ENCODE measurements at regions not wholly inside any gene's neighbourhood (a gene's known extent, or its start where the extent isn't known, plus 50 kb on each side); places are given as distances from the start of the nearest gene placed in this dataset.

DNA sequence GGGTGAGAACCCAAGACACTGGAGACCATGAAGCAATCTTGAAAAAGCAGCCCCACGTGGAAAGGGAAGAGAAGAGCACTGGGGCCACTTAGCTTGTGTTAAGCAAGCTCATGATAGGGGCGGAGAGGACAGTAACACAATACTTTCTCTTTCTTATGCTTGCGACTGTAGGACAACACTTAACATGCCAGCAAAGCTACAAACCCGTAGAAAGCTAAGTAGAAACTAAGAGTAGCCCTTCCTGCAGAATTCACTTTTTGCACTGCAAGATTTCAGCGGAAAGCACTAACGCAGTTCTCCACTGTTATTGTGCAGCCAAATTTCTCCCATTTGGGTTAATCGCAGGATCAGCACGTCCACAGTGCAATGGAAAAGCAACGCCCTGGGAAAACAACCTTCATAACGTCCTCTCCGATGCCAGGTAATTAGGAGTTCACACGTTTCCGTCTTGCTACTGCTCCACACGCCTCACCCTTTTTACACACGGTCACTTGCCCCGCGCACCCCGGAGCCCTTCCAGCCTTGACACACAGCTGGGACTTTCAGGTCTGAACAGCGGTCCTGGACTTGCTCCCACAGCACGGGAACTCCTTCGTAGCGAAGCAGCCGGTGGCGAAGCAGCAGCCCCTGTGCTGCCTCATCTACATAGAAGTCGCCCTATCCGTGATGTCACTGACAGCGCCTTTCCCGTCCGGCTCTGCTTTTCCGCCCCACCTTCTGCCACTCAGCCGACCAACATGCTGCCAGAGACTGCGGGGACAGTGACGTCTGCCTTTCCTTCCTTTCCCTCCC lies 148.6 kb downstream of the PPIAL4G start (continued):
- TF ChIP-seq, protein P1, sequence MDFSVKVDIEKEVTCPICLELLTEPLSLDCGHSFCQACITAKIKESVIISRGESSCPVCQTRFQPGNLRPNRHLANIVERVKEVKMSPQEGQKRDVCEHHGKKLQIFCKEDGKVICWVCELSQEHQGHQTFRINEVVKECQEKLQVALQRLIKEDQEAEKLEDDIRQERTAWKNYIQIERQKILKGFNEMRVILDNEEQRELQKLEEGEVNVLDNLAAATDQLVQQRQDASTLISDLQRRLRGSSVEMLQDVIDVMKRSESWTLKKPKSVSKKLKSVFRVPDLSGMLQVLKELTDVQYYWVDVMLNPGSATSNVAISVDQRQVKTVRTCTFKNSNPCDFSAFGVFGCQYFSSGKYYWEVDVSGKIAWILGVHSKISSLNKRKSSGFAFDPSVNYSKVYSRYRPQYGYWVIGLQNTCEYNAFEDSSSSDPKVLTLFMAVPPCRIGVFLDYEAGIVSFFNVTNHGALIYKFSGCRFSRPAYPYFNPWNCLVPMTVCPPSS (IDR thresholded peaks at IDR 0.05): no peak
- TF ChIP-seq CENPBD1 (CRISPR knock-in tag; IDR thresholded peaks at IDR 0.05; ENCODE audit: borderline replicate concordance, low read depth) (no peak), ZNF782 (CRISPR knock-in tag; IDR thresholded peaks at IDR 0.05; ENCODE audit: borderline replicate concordance) (no peak), EEA1 (CRISPR knock-in tag; IDR thresholded peaks at IDR 0.05; ENCODE audit: borderline replicate concordance) (no peak), ZBTB43 (CRISPR knock-in tag; conservative IDR thresholded peaks at IDR 0.05) (no peak), PCBP1 (IDR thresholded peaks at IDR 0.05; ENCODE audit: borderline replicate concordance, low read depth, low read length) (no peak), ZNF260 (CRISPR knock-in tag; IDR thresholded peaks at IDR 0.05; ENCODE audit: borderline replicate concordance, low read depth) (no peak), SMARCC2 (IDR thresholded peaks at IDR 0.05) (no peak), SMARCE1 (IDR thresholded peaks at IDR 0.05; ENCODE audit: borderline replicate concordance) (no peak), ATF7-NPFF (CRISPR knock-in tag; IDR thresholded peaks at IDR 0.05; ENCODE audit: low read depth) (no peak), TOPORS (CRISPR knock-in tag; IDR thresholded peaks at IDR 0.05) (0 out of 2 replicates have a peak, but pooled peaks have one; percentile 48), TBX2 (CRISPR knock-in tag; IDR thresholded peaks at IDR 0.05; ENCODE audit: borderline replicate concordance) (peak; percentile 65; the same call in 1 of the 2 replicates), ZNF800 (CRISPR knock-in tag; IDR thresholded peaks at IDR 0.05) (no peak)
- TF ChIP-seq, protein P2, sequence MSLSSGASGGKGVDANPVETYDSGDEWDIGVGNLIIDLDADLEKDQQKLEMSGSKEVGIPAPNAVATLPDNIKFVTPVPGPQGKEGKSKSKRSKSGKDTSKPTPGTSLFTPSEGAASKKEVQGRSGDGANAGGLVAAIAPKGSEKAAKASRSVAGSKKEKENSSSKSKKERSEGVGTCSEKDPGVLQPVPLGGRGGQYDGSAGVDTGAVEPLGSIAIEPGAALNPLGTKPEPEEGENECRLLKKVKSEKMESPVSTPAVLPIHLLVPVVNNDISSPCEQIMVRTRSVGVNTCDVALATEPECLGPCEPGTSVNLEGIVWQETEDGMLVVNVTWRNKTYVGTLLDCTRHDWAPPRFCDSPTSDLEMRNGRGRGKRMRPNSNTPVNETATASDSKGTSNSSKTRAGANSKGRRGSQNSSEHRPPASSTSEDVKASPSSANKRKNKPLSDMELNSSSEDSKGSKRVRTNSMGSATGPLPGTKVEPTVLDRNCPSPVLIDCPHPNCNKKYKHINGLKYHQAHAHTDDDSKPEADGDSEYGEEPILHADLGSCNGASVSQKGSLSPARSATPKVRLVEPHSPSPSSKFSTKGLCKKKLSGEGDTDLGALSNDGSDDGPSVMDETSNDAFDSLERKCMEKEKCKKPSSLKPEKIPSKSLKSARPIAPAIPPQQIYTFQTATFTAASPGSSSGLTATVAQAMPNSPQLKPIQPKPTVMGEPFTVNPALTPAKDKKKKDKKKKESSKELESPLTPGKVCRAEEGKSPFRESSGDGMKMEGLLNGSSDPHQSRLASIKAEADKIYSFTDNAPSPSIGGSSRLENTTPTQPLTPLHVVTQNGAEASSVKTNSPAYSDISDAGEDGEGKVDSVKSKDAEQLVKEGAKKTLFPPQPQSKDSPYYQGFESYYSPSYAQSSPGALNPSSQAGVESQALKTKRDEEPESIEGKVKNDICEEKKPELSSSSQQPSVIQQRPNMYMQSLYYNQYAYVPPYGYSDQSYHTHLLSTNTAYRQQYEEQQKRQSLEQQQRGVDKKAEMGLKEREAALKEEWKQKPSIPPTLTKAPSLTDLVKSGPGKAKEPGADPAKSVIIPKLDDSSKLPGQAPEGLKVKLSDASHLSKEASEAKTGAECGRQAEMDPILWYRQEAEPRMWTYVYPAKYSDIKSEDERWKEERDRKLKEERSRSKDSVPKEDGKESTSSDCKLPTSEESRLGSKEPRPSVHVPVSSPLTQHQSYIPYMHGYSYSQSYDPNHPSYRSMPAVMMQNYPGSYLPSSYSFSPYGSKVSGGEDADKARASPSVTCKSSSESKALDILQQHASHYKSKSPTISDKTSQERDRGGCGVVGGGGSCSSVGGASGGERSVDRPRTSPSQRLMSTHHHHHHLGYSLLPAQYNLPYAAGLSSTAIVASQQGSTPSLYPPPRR (CRISPR knock-in tag; IDR thresholded peaks at IDR 0.05; ENCODE audit: borderline replicate concordance): no peak
- TF ChIP-seq, protein P3, sequence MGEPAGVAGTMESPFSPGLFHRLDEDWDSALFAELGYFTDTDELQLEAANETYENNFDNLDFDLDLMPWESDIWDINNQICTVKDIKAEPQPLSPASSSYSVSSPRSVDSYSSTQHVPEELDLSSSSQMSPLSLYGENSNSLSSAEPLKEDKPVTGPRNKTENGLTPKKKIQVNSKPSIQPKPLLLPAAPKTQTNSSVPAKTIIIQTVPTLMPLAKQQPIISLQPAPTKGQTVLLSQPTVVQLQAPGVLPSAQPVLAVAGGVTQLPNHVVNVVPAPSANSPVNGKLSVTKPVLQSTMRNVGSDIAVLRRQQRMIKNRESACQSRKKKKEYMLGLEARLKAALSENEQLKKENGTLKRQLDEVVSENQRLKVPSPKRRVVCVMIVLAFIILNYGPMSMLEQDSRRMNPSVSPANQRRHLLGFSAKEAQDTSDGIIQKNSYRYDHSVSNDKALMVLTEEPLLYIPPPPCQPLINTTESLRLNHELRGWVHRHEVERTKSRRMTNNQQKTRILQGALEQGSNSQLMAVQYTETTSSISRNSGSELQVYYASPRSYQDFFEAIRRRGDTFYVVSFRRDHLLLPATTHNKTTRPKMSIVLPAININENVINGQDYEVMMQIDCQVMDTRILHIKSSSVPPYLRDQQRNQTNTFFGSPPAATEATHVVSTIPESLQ (CRISPR knock-in tag; conservative IDR thresholded peaks at IDR 0.05): no peak
- TF ChIP-seq, protein P4, sequence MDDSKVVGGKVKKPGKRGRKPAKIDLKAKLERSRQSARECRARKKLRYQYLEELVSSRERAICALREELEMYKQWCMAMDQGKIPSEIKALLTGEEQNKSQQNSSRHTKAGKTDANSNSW (CRISPR knock-in tag; IDR thresholded peaks at IDR 0.05; ENCODE audit: borderline replicate concordance): no peak
